Smooth muscle cell (in vitro differentiated cells): ENCODE measurements at regions not wholly inside any gene's neighbourhood (a gene's known extent, or its start where the extent isn't known, plus 50 kb on each side); places are given as distances from the start of the nearest gene placed in this dataset.

Source experiments
- DNase-seq: peaks from one replicate; lab custom pipeline; 2025; ENCODE audit not compliant: unreplicated experiment; lab: John Stamatoyannopoulos, UW
- H2AFZ ChIP-seq: fragments of 200-600 bp; sonication (generic); 2 replicates; pipeline ENCODE4 v1.6.0; 2016; ENCODE audit warnings: antibody characterized with exemption, low read depth, mild to moderate bottlenecking
- H3F3A ChIP-seq: fragments of 200-600 bp; sonication (generic); 2 replicates; pipeline ENCODE4 v1.6.0; 2017; ENCODE audit warnings: antibody characterized with exemption, low read depth
- H3K27ac ChIP-seq: fragments of 200-600 bp; sonication (generic); 2 replicates; pipeline ENCODE4 v1.5.1; 2016; ENCODE audit warnings: low read depth, mild to moderate bottlenecking
- H3K27me3 ChIP-seq: fragments of 200-600 bp; sonication (generic); 2 replicates; pipeline ENCODE4 v1.6.1; 2016; ENCODE audit warnings: low read depth, mild to moderate bottlenecking
- H3K36me3 ChIP-seq: fragments of 200-600 bp; sonication (generic); 2 replicates; pipeline ENCODE4 v1.5.1; 2016; ENCODE audit warnings: low read depth
- H3K4me1 ChIP-seq: fragments of 200-600 bp; sonication (generic); 2 replicates; pipeline ENCODE4 v1.5.1; 2016; ENCODE audit warnings: low read depth
- H3K4me2 ChIP-seq: fragments of 200-600 bp; sonication (generic); 2 replicates; pipeline ENCODE4 v1.6.0; 2016; ENCODE audit warnings: mild to moderate bottlenecking
- H3K4me3 ChIP-seq: fragments of 200-600 bp; sonication (generic); 2 replicates; pipeline ENCODE4 v1.5.1; 2016; ENCODE audit warnings: mild to moderate bottlenecking
- H3K79me2 ChIP-seq: fragments of 200-600 bp; sonication (generic); 2 replicates; pipeline ENCODE4 v1.6.0; 2016; ENCODE audit warnings: low read depth, mild to moderate bottlenecking
- H3K9ac ChIP-seq: fragments of 200-600 bp; sonication (generic); 2 replicates; pipeline ENCODE4 v1.6.0; 2016; ENCODE audit warnings: low read depth
- H3K9me3 ChIP-seq: fragments of 200-600 bp; sonication (generic); replicated peaks from 2 replicates; pipeline ENCODE4 v1.5.1; 2016; ENCODE audit warnings: low read depth
- H4K20me1 ChIP-seq: fragments of 200-600 bp; sonication (generic); 2 replicates; pipeline ENCODE4 v1.6.0; 2016; ENCODE audit warnings: low read depth
- CTCF ChIP-seq: fragments of 200-600 bp; sonication (generic); IDR thresholded peaks from 2 replicates; pipeline ENCODE4 v1.5.1; 2017; ENCODE audit warnings: borderline replicate concordance, mild to moderate bottlenecking, antibody characterized with exemption; ENCODE audit not compliant: insufficient read depth, poor library complexity, severe bottlenecking
- WGBS: methylation state at CpG from one replicate; pipeline ENCODE4 v1.1.7; 2016; ENCODE audit warnings: low lambda C conversion rate; 5-methylcytosine and 5-hydroxymethylcytosine counted together

DNA sequence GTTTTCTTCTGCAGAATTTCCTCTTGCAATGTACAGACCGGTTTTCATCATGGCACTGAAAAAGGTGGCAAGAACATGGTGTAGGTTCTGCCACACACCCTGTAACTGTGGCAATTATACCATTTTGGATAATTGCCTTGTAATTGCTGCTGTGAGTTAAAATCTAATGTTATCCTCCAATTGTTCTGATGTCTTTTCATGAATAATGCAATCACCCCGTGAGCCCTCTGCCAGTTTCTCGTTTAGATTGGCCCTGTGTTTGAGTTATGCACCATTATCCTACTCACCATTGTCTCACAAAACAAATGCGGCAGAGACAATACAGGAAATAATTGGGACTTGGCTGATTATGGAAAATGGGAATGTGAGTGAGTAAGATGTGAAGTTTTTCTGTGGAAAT is 61.8 kb upstream of the MTNR1B start:
- Histone ChIP-seq H3K9ac (no peak overlapping the region), H3K79me2 (no peaks in the 10 kb centered on the region), H3K4me3 (no peak overlapping the region), H2AFZ (no peak overlapping the region), H3K4me2 (no peak overlapping the region), H4K20me1 (no peaks in the 10 kb centered on the region), H3K27ac (no peak overlapping the region), H3K27me3 (peaks cover 3% of the 10 kb centered on the region), H3F3A (no peaks in the 10 kb centered on the region), H3K36me3 (no peaks in the 10 kb centered on the region), H3K4me1 (no peaks in the 10 kb centered on the region), H3K9me3 (no peaks in the 10 kb centered on the region)
- TF ChIP-seq CTCF: no peak
- WGBS: 79% methylated on average over 4 of the region's 4 CpGs
- no peak for DNase-seq

DNA sequence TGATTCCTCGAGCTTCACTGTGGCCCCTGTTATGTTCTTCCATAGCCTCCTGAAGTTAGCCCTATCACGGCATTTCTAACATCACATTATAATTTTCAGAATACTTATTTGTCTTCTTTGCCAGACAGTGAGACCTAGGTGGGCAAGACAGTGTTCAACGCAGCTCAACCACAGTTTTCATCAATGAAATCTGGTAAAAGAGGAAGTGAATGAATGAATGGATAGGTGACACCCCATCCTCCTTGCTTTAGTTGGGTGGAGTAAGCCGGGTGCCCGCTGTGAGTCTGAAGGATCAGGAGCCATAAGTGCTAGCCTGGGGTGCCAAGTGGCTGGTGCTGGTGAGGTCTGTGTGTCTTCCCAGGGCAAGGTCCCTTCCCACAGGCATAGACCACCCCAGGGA is 60.2 kb upstream of the MTNR1B start:
- Histone ChIP-seq H3K4me2 (no peak overlapping the region), H3K9ac (no peak overlapping the region), H2AFZ (no peak overlapping the region), H3K9me3 (no peaks in the 10 kb centered on the region), H3K4me3 (no peak overlapping the region), H3F3A (no peaks in the 10 kb centered on the region), H3K27me3 (peaks cover 4% of the 10 kb centered on the region), H4K20me1 (no peaks in the 10 kb centered on the region), H3K79me2 (no peaks in the 10 kb centered on the region), H3K36me3 (no peaks in the 10 kb centered on the region), H3K4me1 (no peaks in the 10 kb centered on the region), H3K27ac (no peak overlapping the region)
- DNase-seq: no peak
- 88% methylated on average over 5 of the region's 5 CpGs for WGBS
- no peak for TF ChIP-seq CTCF

DNA sequence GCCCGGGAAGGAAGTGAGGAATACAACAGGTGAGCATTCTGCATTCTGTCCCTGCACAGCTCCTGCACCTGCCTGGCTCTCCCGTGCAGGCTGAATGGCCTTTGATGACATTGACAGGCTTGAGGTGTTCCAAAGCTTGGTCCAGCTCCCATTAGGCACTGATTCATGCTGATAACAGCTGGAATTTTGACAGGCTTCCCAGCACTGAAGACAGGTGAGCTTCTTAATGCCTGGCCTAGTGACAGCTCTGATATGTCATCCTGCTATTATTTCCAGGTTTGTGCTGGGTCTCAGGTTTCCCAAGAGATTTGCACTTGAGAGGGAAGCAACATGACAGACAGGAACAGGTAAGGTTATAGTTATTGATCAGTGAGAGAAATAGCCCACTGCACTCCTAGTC is 58.0 kb upstream of the MTNR1B start:
- peaks cover 4% of the 10 kb centered on the region for H3K27me3 ChIP-seq
- H3K4me3 ChIP-seq: no peak overlapping the region
- H3K9me3 ChIP-seq: no peaks in the 10 kb centered on the region
- no peak overlapping the region for H3K4me2 ChIP-seq
- no peak overlapping the region for H2AFZ ChIP-seq
- WGBS: 79% methylated on average over 2 of the region's 2 CpGs
- no peak overlapping the region for H3K27ac ChIP-seq
- TF ChIP-seq CTCF: no peak
- no peak for DNase-seq
- no peaks in the 10 kb centered on the region for H3K79me2 ChIP-seq
- H3F3A ChIP-seq: no peaks in the 10 kb centered on the region
- H3K4me1 ChIP-seq: no peaks in the 10 kb centered on the region
- H3K36me3 ChIP-seq: no peaks in the 10 kb centered on the region
- H4K20me1 ChIP-seq: no peaks in the 10 kb centered on the region
- H3K9ac ChIP-seq: no peak overlapping the region

DNA sequence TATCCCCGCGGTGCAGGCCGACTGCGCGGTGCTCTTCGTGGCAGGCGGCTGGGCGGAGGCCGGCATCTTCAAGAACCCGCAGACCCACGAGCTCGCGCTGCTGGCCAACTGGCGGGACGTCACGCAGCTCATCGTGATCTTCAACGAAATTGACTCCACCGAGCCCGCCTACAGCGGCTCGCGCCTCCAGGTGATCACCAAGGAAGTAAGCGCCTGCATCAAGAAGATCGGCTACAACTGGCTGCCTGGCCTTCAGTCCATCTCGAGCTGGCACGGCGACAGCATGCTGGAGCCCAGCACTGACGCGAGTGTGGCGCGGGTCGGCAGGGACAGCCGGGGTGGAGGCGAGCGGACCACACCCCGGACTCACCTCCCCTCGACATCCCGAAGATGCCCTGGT is 53.9 kb upstream of the MTNR1B start:
- no peak for DNase-seq
- no peak overlapping the region for H3K27ac ChIP-seq
- 95% methylated on average over 39 of the region's 39 CpGs for WGBS
- no peak overlapping the region for H2AFZ ChIP-seq
- no peaks in the 10 kb centered on the region for H3K4me1 ChIP-seq
- H3K4me2 ChIP-seq: no peak overlapping the region
- no peak for TF ChIP-seq CTCF
- no peaks in the 10 kb centered on the region for H4K20me1 ChIP-seq
- no peaks in the 10 kb centered on the region for H3F3A ChIP-seq
- no peaks in the 10 kb centered on the region for H3K9me3 ChIP-seq
- H3K27me3 ChIP-seq: peaks cover 4% of the 10 kb centered on the region
- H3K9ac ChIP-seq: no peak overlapping the region
- no peaks in the 10 kb centered on the region for H3K79me2 ChIP-seq
- H3K4me3 ChIP-seq: no peak overlapping the region
- H3K36me3 ChIP-seq: no peaks in the 10 kb centered on the region
